Neuronal stem cell (in vitro differentiated cells): ENCODE measurements at regions not wholly inside any gene's neighbourhood (a gene's known extent, or its start where the extent isn't known, plus 50 kb on each side); places are given as distances from the start of the nearest gene placed in this dataset.

Experiments
- DNase-seq: peaks from one replicate; pipeline ENCODE4 v3.0.0-alpha.2; 2013; ENCODE audit warnings: low spot score
- H2AFZ ChIP-seq: one replicate; pipeline ENCODE4 v1.6.1; 2013; ENCODE audit warnings: mild to moderate bottlenecking, low read length, inconsistent platforms
- H2AK5ac ChIP-seq: 2 replicates; pipeline ENCODE4 v1.6.1; 2013; ENCODE audit warnings: low read depth, mild to moderate bottlenecking, inconsistent platforms, low read length, moderate library complexity, mixed read lengths
- H2BK120ac ChIP-seq: 2 replicates; pipeline ENCODE4 v1.6.1; 2013; ENCODE audit warnings: low read depth, mild to moderate bottlenecking, inconsistent platforms, low read length, moderate library complexity, mixed read lengths
- H2BK12ac ChIP-seq: one replicate; pipeline ENCODE4 v1.6.1; 2013; ENCODE audit warnings: low read length, inconsistent platforms
- H2BK15ac ChIP-seq: 2 replicates; pipeline ENCODE4 v1.6.1; 2013; ENCODE audit warnings: mild to moderate bottlenecking, low read length, inconsistent platforms, mixed read lengths
- H2BK5ac ChIP-seq: one replicate; pipeline ENCODE4 v1.6.1; 2013; ENCODE audit warnings: inconsistent platforms, mild to moderate bottlenecking, low read length, moderate library complexity
- H3K14ac ChIP-seq: one replicate; pipeline ENCODE4 v1.6.1; 2013; ENCODE audit warnings: low read length, inconsistent platforms
- H3K18ac ChIP-seq: 2 replicates; pipeline ENCODE4 v1.6.1; 2013; ENCODE audit warnings: low read length, inconsistent platforms
- H3K23ac ChIP-seq: 2 replicates; pipeline ENCODE4 v1.6.1; 2013; ENCODE audit warnings: low read depth, mild to moderate bottlenecking, mixed read lengths, low read length, inconsistent platforms; ENCODE audit not compliant: poor library complexity
- H3K27ac ChIP-seq: replicated peaks from 3 replicates; pipeline ENCODE4 v1.5.1; 2013; ENCODE audit warnings: low read length, inconsistent platforms
- H3K27me3 ChIP-seq, 3 experiments: 2 replicates each; pipeline ENCODE4 v1.6.1; 2013; ENCODE audit warnings: low read length in 3 of 3, mild to moderate bottlenecking in 2 of 3, inconsistent platforms in 1 of 3, low read depth in 1 of 3, mixed read lengths in 1 of 3, moderate library complexity in 1 of 3; ENCODE audit not compliant: control insufficient read depth in 3 of 3, insufficient read depth in 3 of 3
- H3K36me3 ChIP-seq, 2 donors: replicated peaks in 1 of 2; 2 replicates each; pipeline ENCODE4 v1.6.1; 2013; ENCODE audit warnings: low read length in 2 of 2; ENCODE audit not compliant: control insufficient read depth in 2 of 2, insufficient read depth in 2 of 2
- H3K4ac ChIP-seq: 2 replicates; pipeline ENCODE4 v1.6.1; 2013; ENCODE audit warnings: inconsistent platforms, mild to moderate bottlenecking, low read length, moderate library complexity
- H3K4me1 ChIP-seq, 2 donors: 1 replicate in 1 of 2; 2 replicates in 1 of 2; pipeline ENCODE4 v1.6.1; 2013; ENCODE audit warnings: low read length in 2 of 2, low read depth in 1 of 2; ENCODE audit not compliant: control insufficient read depth in 2 of 2, insufficient read depth in 1 of 2
- H3K4me2 ChIP-seq: one replicate; pipeline ENCODE4 v1.6.1; 2013; ENCODE audit warnings: mild to moderate bottlenecking, low read length, inconsistent platforms; ENCODE audit not compliant: insufficient read depth, poor library complexity, severe bottlenecking
- H3K4me3 ChIP-seq, 2 donors: 2 replicates each; pipeline ENCODE4 v1.5.1; 2013; ENCODE audit warnings: low read length in 2 of 2, mild to moderate bottlenecking in 2 of 2, inconsistent platforms in 1 of 2, moderate library complexity in 1 of 2
- H3K79me1 ChIP-seq: one replicate; pipeline ENCODE4 v1.6.1; 2013; ENCODE audit warnings: low read depth, mild to moderate bottlenecking, inconsistent platforms, low read length, moderate library complexity
- H3K9ac ChIP-seq: one replicate; pipeline ENCODE4 v1.6.1; 2013; ENCODE audit warnings: mild to moderate bottlenecking, low read depth, low read length, inconsistent platforms; ENCODE audit not compliant: poor library complexity
- H3K9me3 ChIP-seq, 2 donors: replicated peaks in 1 of 2; 2 replicates each; pipeline versions ENCODE3 to v1.6.1; 2013; ENCODE audit warnings: low read length in 2 of 2, mild to moderate bottlenecking in 2 of 2, inconsistent platforms in 1 of 2, low read depth in 1 of 2, mixed read lengths in 1 of 2, moderate library complexity in 1 of 2; ENCODE audit not compliant: control insufficient read depth in 2 of 2, insufficient read depth in 1 of 2
- H4K8ac ChIP-seq: one replicate; pipeline ENCODE4 v1.6.1; 2013; ENCODE audit warnings: low read depth, mild to moderate bottlenecking, inconsistent platforms, low read length, moderate library complexity
- H4K91ac ChIP-seq: one replicate; pipeline ENCODE4 v1.6.1; 2013; ENCODE audit warnings: low read length, low read depth, mild to moderate bottlenecking, inconsistent platforms; ENCODE audit not compliant: poor library complexity
- WGBS, 2 donors: extraction: QIAGEN DNeasy Blood & Tissue Kit; methylation state at CpG; one replicate each; pipeline ENCODE4 v1.1.7; 2013; ENCODE audit warnings: missing lambda C conversion rate in 2 of 2, mixed read lengths in 1 of 2; ENCODE audit not compliant: insufficient read length in 2 of 2, insufficient replicate concordance in 1 of 2; ENCODE audit errors: extremely low coverage in 2 of 2; 5-methylcytosine and 5-hydroxymethylcytosine counted together

GRCh38 chr6:119908157-119908556 is 558.6 kb upstream of the MAN1A1 start:
- no CpG with 5 or more reads among the region's 3 CpGs for WGBS, 2 donors
- Histone ChIP-seq H3K36me3 (no peaks in the 10 kb centered on the region), H3K18ac (no peak overlapping the region), H3K14ac (no peak overlapping the region), H2AFZ (no peak overlapping the region), H4K91ac (no peak overlapping the region), H3K4me1 (no peaks in the 10 kb centered on the region), H3K27ac (no peak overlapping the region), H3K4ac (no peak overlapping the region), H3K9me3 (no peaks in the 10 kb centered on the region), H3K9ac (no peak overlapping the region), H3K4me2 (no peak overlapping the region), H3K79me1 (no peaks in the 10 kb centered on the region), H2BK5ac (no peak overlapping the region), H3K27me3 (no peaks in the 10 kb centered on the region), H2BK120ac (no peak overlapping the region), H2BK12ac (no peak overlapping the region), H4K8ac (no peak overlapping the region), H3K23ac (no peak overlapping the region), H2AK5ac (no peak overlapping the region), H2BK15ac (no peak overlapping the region), H3K4me3 (no peak overlapping the region)
- DNase-seq = no peak

GRCh38 chr6:119902681-119903080 is 553.1 kb upstream of the MAN1A1 start:
- Histone ChIP-seq H2BK120ac (no peak overlapping the region), H3K4me1 (no peaks in the 10 kb centered on the region), H2AFZ (no peak overlapping the region), H4K8ac (no peak overlapping the region), H3K14ac (no peak overlapping the region), H3K9me3 (no peaks in the 10 kb centered on the region), H3K27ac (no peak overlapping the region), H2BK15ac (no peak overlapping the region), H3K18ac (no peak overlapping the region), H2AK5ac (no peak overlapping the region), H2BK5ac (no peak overlapping the region), H3K4me2 (no peak overlapping the region), H3K9ac (no peak overlapping the region), H2BK12ac (no peak overlapping the region), H3K4ac (no peak overlapping the region), H3K27me3 (no peaks in the 10 kb centered on the region), H3K4me3 (no peak overlapping the region), H3K23ac (no peak overlapping the region), H3K79me1 (no peaks in the 10 kb centered on the region), H3K36me3 (no peaks in the 10 kb centered on the region), H4K91ac (no peak overlapping the region)
- no CpG with 5 or more reads among the region's 1 CpG for WGBS, 2 donors
- no peak for DNase-seq

GRCh38 chr6:119896806-119897205 is 547.2 kb upstream of the MAN1A1 start:
- no peak overlapping the region for H2BK120ac ChIP-seq
- no peak overlapping the region for H2BK12ac ChIP-seq
- H4K8ac ChIP-seq = no peak overlapping the region
- no peak overlapping the region for H3K4ac ChIP-seq
- no CpG with 5 or more reads among the region's 1 CpG for WGBS, 2 donors
- peaks cover 0 to 4% of the 10 kb centered on the region in 2 donors for H3K4me1 ChIP-seq
- no peak overlapping the region for H3K18ac ChIP-seq
- no peaks in the 10 kb centered on the region for H3K79me1 ChIP-seq
- H3K36me3 ChIP-seq = no peaks in the 10 kb centered on the region
- H2AK5ac ChIP-seq = no peak overlapping the region
- H3K27ac ChIP-seq = no peak overlapping the region
- H3K23ac ChIP-seq = no peak overlapping the region
- no peak overlapping the region for H2BK15ac ChIP-seq
- H2BK5ac ChIP-seq = no peak overlapping the region
- DNase-seq = no peak
- H4K91ac ChIP-seq = no peak overlapping the region
- no peak overlapping the region for H3K14ac ChIP-seq
- H3K27me3 ChIP-seq = no peaks in the 10 kb centered on the region
- H3K9me3 ChIP-seq = no peaks in the 10 kb centered on the region
- H3K4me3 ChIP-seq = no peak overlapping the region
- no peak overlapping the region for H2AFZ ChIP-seq
- H3K9ac ChIP-seq = no peak overlapping the region
- H3K4me2 ChIP-seq = no peak overlapping the region

- H3K4ac ChIP-seq = no peak overlapping the region
- no peak overlapping the region for H2AFZ ChIP-seq
- peaks cover 0 to 4% of the 10 kb centered on the region in 2 donors for H3K4me1 ChIP-seq
- H3K79me1 ChIP-seq = no peaks in the 10 kb centered on the region
- no peak overlapping the region for H3K4me3 ChIP-seq
- no peak overlapping the region for H3K27ac ChIP-seq
- no peak overlapping the region for H2AK5ac ChIP-seq
- no peak overlapping the region for H3K14ac ChIP-seq
- no peak overlapping the region for H2BK12ac ChIP-seq
- WGBS, 2 donors = no CpG with 5 or more reads among the region's 2 CpGs
- H4K8ac ChIP-seq = no peak overlapping the region
- no peak overlapping the region for H3K9ac ChIP-seq
- no peak overlapping the region for H2BK5ac ChIP-seq
- H3K18ac ChIP-seq = no peak overlapping the region
- H3K4me2 ChIP-seq = no peak overlapping the region
- H3K23ac ChIP-seq = no peak overlapping the region
- H4K91ac ChIP-seq = no peak overlapping the region
- H2BK120ac ChIP-seq = no peak overlapping the region
- no peak overlapping the region for H2BK15ac ChIP-seq
- DNase-seq = no peak
- H3K27me3 ChIP-seq = no peaks in the 10 kb centered on the region
- H3K9me3 ChIP-seq = no peaks in the 10 kb centered on the region
- H3K36me3 ChIP-seq = no peaks in the 10 kb centered on the region
These were observed 546.1 kb upstream of the MAN1A1 start for GRCh38 chr6:119895626-119896025.
